Colonic mucosa (tissue), 4 donors: ENCODE measurements at regions not wholly inside any gene's neighbourhood (a gene's known extent, or its start where the extent isn't known, plus 50 kb on each side); places are given as distances from the start of the nearest gene placed in this dataset.

Experiments used
- DNase-seq: peaks from one replicate; pipeline ENCODE4 v3.0.0-alpha.2; 2020
- H3K27ac ChIP-seq: fragments of 200-600 bp; one replicate; pipeline ENCODE4 v1.8.0; 2021
- H3K27me3 ChIP-seq: fragments of 200-600 bp; one replicate; pipeline ENCODE4 v1.8.0; 2021
- H3K36me3 ChIP-seq: fragments of 200-600 bp; one replicate; pipeline ENCODE4 v1.8.0; 2021
- H3K4me1 ChIP-seq: fragments of 200-600 bp; one replicate; pipeline ENCODE4 v1.8.0; 2021; ENCODE audit warnings: mild to moderate bottlenecking
- H3K4me3 ChIP-seq: fragments of 200-600 bp; one replicate; pipeline ENCODE4 v1.8.0; 2021
- H3K9ac ChIP-seq, 2 donors: one replicate each; pipeline ENCODE4 v1.7.0; 2013; ENCODE audit warnings: control low read depth in 2 of 2, low read depth in 2 of 2, low read length in 2 of 2
- H3K9me3 ChIP-seq: fragments of 200-600 bp; one replicate; pipeline ENCODE4 v1.8.0; 2021
- CTCF ChIP-seq: fragments of 200-600 bp; IDR thresholded peaks from one replicate; pipeline ENCODE4 v1.8.0; 2022; ENCODE audit warnings: antibody characterized with exemption, mild to moderate bottlenecking
- intact Hi-C: fragments of 100-400 bp; cut with DNase I; formaldehyde crosslinking; loops from one replicate; pipeline ENCODE4 v1.14.1; 2022
- donor health status: healthy.
- donor health status: DM: no; HTN: no; CAD: no.
- donor health status: DM: no; HTN: no; CAD: no.

- H3K27me3 ChIP-seq, result no peaks in the 10 kb centered on the region
- intact Hi-C loops, result no loop called here
- TF ChIP-seq CTCF, result peak; percentile 36
Observed at GRCh38 chr6:26249957-26250697, 114.9 kb upstream of the BTN3A2 start.

GRCh38 chr6:26250698-26251044 is 114.3 kb upstream of the BTN3A2 start:
- Histone ChIP-seq H3K36me3 (no peaks in the 10 kb centered on the region), H3K4me3 (peak overlapping the region; percentile 49), H3K9me3 (no peaks in the 10 kb centered on the region), H3K4me1 (no peaks in the 10 kb centered on the region), H3K27ac (peak overlapping the region; percentile 89), H3K27me3 (no peaks in the 10 kb centered on the region), H3K9ac (peak overlapping the region; percentile 80 to 93)
- intact Hi-C loops, result no loop called here
- peak; percentile 55 for DNase-seq
- no peak for TF ChIP-seq CTCF

More at GRCh38 chr6:26249957-26250697, 114.9 kb upstream of the BTN3A2 start:
- H3K4me1 ChIP-seq, result no peaks in the 10 kb centered on the region
- no peaks in the 10 kb centered on the region for H3K36me3 ChIP-seq
- H3K9me3 ChIP-seq, result no peaks in the 10 kb centered on the region
- H3K4me3 ChIP-seq, result peak overlapping the region; percentile 49
- H3K27ac ChIP-seq, result peak overlapping the region; percentile 89
- H3K9ac ChIP-seq, result peak overlapping the region; percentile 80 to 93
- peak; percentile 78 for DNase-seq

- Histone ChIP-seq H3K36me3 (no peaks in the 10 kb centered on the region), H3K9me3 (no peaks in the 10 kb centered on the region), H3K4me1 (no peaks in the 10 kb centered on the region), H3K4me3 (peak overlapping the region; percentile 49), H3K27me3 (no peaks in the 10 kb centered on the region), H3K27ac (peak overlapping the region; percentile 89), H3K9ac (peak overlapping the region; percentile 52 to 90)
- DNase-seq, result peak; percentile 84
- no peak for TF ChIP-seq CTCF
- intact Hi-C loops, result no loop called here
Observed at GRCh38 chr6:26251354-26252076, 113.5 kb upstream of the BTN3A2 start.

GRCh38 chr6:26252077-26252472 is 112.9 kb upstream of the BTN3A2 start:
- Histone ChIP-seq H3K9ac (peak overlapping the region; percentile 52 to 90), H3K27ac (peak overlapping the region; percentile 89), H3K9me3 (no peaks in the 10 kb centered on the region), H3K4me3 (peak overlapping the region; percentile 49), H3K27me3 (no peaks in the 10 kb centered on the region), H3K36me3 (no peaks in the 10 kb centered on the region), H3K4me1 (no peaks in the 10 kb centered on the region)
- DNase-seq, result no peak
- intact Hi-C loops, result no loop called here
- TF ChIP-seq CTCF, result no peak

- Histone ChIP-seq H3K4me1 (no peaks in the 10 kb centered on the region), H3K9me3 (no peaks in the 10 kb centered on the region), H3K4me3 (no peak overlapping the region), H3K27me3 (no peaks in the 10 kb centered on the region), H3K27ac (no peak overlapping the region), H3K9ac (no peak overlapping the region), H3K36me3 (no peaks in the 10 kb centered on the region)
- no peak for TF ChIP-seq CTCF
- intact Hi-C loops, result no loop called here
- no peak for DNase-seq
Observed at GRCh38 chr6:26254724-26255123, 110.3 kb upstream of the BTN3A2 start.
